ENCODE measurements at regions not wholly inside any gene's neighbourhood (a gene's known extent, or its start where the extent isn't known, plus 50 kb on each side); places are given as distances from the start of the nearest gene placed in this dataset.

DNA sequence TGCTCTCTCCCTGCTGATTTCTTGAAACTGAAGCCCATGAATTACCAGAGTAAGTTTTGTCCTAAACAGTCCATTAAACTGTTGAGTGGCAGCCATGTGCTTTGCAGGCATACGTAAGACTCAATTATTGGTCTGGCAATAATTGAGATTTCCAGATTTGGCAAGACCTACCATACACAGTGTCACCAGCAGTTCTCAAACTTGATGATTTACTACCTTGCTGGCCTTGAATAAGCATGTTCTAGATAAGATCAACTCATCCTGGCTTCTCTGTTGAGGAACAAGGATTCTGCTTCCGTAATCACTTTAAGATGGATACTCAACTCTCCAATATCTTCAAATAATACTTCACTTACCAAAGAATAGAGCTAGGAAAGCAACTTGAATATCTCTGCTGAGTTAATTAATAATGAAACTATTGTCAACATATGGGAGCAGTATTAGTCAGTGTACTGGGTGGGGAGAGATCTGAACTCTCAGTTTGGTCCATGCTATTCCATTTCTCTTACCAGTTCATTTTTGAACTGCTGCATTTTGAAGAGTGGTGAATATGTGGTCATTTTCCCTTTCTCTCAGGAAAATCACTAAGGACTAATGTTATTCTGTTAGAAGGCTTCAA, 181.4 kb downstream of the IPMK start:
- peaks cover 9% of the 10 kb centered on the region; the same call in 1 of the 2 replicates for H3K9me2 ChIP-seq (ENCODE audit: insufficient read depth)
- H3K4me2 ChIP-seq = no peak overlapping the region
- Mint-ChIP-seq H3K27me3 (ENCODE audit: insufficient read depth, low read depth, poor library complexity) (peaks cover 2% of the 10 kb centered on the region), H3K4me3 (no peak overlapping the region), H3K27ac (no peak overlapping the region), H3K9me3 (no peaks in the 10 kb centered on the region), H3K36me3 (ENCODE audit: low read depth) (no peaks in the 10 kb centered on the region), H3K4me1 (peaks cover 6% of the 10 kb centered on the region; the same call in 2 of the 3 replicates)
- H3K4me3 ChIP-seq = no peak overlapping the region
- peaks cover 8% of the 10 kb centered on the region; the same call in 1 of the 2 replicates for H3K4me1 ChIP-seq (ENCODE audit: insufficient read depth)
- DNase-seq (ENCODE audit: low spot score) = no peak
- no peak for TF ChIP-seq EZH2phosphoT487 (IDR thresholded peaks at IDR 0.05; ENCODE audit: unreplicated experiment)
- TF ChIP-seq, protein P1, sequence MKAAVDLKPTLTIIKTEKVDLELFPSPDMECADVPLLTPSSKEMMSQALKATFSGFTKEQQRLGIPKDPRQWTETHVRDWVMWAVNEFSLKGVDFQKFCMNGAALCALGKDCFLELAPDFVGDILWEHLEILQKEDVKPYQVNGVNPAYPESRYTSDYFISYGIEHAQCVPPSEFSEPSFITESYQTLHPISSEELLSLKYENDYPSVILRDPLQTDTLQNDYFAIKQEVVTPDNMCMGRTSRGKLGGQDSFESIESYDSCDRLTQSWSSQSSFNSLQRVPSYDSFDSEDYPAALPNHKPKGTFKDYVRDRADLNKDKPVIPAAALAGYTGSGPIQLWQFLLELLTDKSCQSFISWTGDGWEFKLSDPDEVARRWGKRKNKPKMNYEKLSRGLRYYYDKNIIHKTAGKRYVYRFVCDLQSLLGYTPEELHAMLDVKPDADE (IDR thresholded peaks at IDR 0.05) = no peak
- no peak for ATAC-seq
- no peaks in the 10 kb centered on the region for H3F3A ChIP-seq (replicated peaks; ENCODE audit: low read depth)
- H2AFZ ChIP-seq = no peak overlapping the region
- H3K79me2 ChIP-seq (replicated peaks; ENCODE audit: insufficient read depth) = no peaks in the 10 kb centered on the region
- H3K27ac ChIP-seq (ENCODE audit: low read depth) = no peak overlapping the region
- H4K20me1 ChIP-seq (replicated peaks; ENCODE audit: insufficient read depth) = no peaks in the 10 kb centered on the region
- no peaks in the 10 kb centered on the region for H3K27me3 ChIP-seq (ENCODE audit: insufficient read depth)
- no peaks in the 10 kb centered on the region for H3K36me3 ChIP-seq (ENCODE audit: insufficient read depth)

- Histone ChIP-seq H3K9me2 (ENCODE audit: insufficient read depth) (peaks cover 9% of the 10 kb centered on the region; the same call in 1 of the 2 replicates), H3K27ac (ENCODE audit: low read depth) (no peak overlapping the region), H2AFZ (0 out of 2 replicates have a peak overlapping the region, but pooled peaks have one; percentile 14), H3K4me3 (no peak overlapping the region), H3K36me3 (ENCODE audit: insufficient read depth) (no peaks in the 10 kb centered on the region), H3K79me2 (replicated peaks; ENCODE audit: insufficient read depth) (no peaks in the 10 kb centered on the region), H3K27me3 (ENCODE audit: insufficient read depth) (no peaks in the 10 kb centered on the region), H4K20me1 (replicated peaks; ENCODE audit: insufficient read depth) (no peaks in the 10 kb centered on the region), H3K4me2 (no peak overlapping the region), H3K4me1 (ENCODE audit: insufficient read depth) (no peaks in the 10 kb centered on the region), H3F3A (replicated peaks; ENCODE audit: low read depth) (no peaks in the 10 kb centered on the region)
- Mint-ChIP-seq H3K4me3 (no peak overlapping the region), H3K4me1 (no peaks in the 10 kb centered on the region), H3K27me3 (ENCODE audit: insufficient read depth, low read depth, poor library complexity) (peaks cover 4% of the 10 kb centered on the region), H3K9me3 (no peaks in the 10 kb centered on the region), H3K36me3 (ENCODE audit: low read depth) (no peaks in the 10 kb centered on the region), H3K27ac (no peak overlapping the region)
- DNase-seq (ENCODE audit: low spot score) = no peak
- ATAC-seq = no peak
- TF ChIP-seq POLR2AphosphoS5 (IDR thresholded peaks at IDR 0.05; ENCODE audit: low read depth) = no peak
- TF ChIP-seq, protein P2, sequence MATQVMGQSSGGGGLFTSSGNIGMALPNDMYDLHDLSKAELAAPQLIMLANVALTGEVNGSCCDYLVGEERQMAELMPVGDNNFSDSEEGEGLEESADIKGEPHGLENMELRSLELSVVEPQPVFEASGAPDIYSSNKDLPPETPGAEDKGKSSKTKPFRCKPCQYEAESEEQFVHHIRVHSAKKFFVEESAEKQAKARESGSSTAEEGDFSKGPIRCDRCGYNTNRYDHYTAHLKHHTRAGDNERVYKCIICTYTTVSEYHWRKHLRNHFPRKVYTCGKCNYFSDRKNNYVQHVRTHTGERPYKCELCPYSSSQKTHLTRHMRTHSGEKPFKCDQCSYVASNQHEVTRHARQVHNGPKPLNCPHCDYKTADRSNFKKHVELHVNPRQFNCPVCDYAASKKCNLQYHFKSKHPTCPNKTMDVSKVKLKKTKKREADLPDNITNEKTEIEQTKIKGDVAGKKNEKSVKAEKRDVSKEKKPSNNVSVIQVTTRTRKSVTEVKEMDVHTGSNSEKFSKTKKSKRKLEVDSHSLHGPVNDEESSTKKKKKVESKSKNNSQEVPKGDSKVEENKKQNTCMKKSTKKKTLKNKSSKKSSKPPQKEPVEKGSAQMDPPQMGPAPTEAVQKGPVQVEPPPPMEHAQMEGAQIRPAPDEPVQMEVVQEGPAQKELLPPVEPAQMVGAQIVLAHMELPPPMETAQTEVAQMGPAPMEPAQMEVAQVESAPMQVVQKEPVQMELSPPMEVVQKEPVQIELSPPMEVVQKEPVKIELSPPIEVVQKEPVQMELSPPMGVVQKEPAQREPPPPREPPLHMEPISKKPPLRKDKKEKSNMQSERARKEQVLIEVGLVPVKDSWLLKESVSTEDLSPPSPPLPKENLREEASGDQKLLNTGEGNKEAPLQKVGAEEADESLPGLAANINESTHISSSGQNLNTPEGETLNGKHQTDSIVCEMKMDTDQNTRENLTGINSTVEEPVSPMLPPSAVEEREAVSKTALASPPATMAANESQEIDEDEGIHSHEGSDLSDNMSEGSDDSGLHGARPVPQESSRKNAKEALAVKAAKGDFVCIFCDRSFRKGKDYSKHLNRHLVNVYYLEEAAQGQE (IDR thresholded peaks at IDR 0.05; ENCODE audit: unreplicated experiment) = no peak
- TF ChIP-seq, protein P3, sequence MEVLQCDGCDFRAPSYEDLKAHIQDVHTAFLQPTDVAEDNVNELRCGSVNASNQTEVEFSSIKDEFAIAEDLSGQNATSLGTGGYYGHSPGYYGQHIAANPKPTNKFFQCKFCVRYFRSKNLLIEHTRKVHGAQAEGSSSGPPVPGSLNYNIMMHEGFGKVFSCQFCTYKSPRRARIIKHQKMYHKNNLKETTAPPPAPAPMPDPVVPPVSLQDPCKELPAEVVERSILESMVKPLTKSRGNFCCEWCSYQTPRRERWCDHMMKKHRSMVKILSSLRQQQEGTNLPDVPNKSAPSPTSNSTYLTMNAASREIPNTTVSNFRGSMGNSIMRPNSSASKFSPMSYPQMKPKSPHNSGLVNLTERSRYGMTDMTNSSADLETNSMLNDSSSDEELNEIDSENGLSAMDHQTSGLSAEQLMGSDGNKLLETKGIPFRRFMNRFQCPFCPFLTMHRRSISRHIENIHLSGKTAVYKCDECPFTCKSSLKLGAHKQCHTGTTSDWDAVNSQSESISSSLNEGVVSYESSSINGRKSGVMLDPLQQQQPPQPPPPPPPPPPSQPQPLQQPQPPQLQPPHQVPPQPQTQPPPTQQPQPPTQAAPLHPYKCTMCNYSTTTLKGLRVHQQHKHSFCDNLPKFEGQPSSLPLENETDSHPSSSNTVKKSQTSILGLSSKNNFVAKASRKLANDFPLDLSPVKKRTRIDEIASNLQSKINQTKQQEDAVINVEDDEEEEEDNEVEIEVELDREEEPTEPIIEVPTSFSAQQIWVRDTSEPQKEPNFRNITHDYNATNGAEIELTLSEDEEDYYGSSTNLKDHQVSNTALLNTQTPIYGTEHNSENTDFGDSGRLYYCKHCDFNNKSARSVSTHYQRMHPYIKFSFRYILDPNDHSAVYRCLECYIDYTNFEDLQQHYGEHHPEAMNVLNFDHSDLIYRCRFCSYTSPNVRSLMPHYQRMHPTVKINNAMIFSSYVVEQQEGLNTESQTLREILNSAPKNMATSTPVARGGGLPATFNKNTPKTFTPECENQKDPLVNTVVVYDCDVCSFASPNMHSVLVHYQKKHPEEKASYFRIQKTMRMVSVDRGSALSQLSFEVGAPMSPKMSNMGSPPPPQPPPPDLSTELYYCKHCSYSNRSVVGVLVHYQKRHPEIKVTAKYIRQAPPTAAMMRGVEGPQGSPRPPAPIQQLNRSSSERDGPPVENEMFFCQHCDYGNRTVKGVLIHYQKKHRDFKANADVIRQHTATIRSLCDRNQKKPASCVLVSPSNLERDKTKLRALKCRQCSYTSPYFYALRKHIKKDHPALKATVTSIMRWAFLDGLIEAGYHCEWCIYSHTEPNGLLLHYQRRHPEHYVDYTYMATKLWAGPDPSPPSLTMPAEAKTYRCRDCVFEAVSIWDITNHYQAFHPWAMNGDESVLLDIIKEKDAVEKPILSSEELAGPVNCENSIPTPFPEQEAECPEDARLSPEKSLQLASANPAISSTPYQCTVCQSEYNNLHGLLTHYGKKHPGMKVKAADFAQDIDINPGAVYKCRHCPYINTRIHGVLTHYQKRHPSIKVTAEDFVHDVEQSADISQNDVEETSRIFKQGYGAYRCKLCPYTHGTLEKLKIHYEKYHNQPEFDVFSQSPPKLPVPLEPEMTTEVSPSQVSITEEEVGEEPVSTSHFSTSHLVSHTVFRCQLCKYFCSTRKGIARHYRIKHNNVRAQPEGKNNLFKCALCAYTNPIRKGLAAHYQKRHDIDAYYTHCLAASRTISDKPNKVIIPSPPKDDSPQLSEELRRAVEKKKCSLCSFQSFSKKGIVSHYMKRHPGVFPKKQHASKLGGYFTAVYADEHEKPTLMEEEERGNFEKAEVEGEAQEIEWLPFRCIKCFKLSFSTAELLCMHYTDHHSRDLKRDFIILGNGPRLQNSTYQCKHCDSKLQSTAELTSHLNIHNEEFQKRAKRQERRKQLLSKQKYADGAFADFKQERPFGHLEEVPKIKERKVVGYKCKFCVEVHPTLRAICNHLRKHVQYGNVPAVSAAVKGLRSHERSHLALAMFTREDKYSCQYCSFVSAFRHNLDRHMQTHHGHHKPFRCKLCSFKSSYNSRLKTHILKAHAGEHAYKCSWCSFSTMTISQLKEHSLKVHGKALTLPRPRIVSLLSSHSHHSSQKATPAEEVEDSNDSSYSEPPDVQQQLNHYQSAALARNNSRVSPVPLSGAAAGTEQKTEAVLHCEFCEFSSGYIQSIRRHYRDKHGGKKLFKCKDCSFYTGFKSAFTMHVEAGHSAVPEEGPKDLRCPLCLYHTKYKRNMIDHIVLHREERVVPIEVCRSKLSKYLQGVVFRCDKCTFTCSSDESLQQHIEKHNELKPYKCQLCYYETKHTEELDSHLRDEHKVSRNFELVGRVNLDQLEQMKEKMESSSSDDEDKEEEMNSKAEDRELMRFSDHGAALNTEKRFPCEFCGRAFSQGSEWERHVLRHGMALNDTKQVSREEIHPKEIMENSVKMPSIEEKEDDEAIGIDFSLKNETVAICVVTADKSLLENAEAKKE (CRISPR knock-in tag; IDR thresholded peaks at IDR 0.05) = no peak
- no peak for TF ChIP-seq ZNF331 (CRISPR knock-in tag; IDR thresholded peaks at IDR 0.05; ENCODE audit: low read depth)
- TF ChIP-seq ZNF114 (CRISPR knock-in tag; IDR thresholded peaks at IDR 0.05) = no peak
- TF ChIP-seq EZH2phosphoT487 (IDR thresholded peaks at IDR 0.05; ENCODE audit: unreplicated experiment) = no peak
- TF ChIP-seq EZH2 (IDR thresholded peaks at IDR 0.05; ENCODE audit: low read depth, unreplicated experiment) = no peak
- no peak for TF ChIP-seq JUNB (IDR thresholded peaks at IDR 0.05; ENCODE audit: unreplicated experiment)
Observed at GRCh38 chr10:58082248-58082647, 185.4 kb downstream of the IPMK start.
